SK-N-MC (cell line): ENCODE measurements at regions not wholly inside any gene's neighbourhood (a gene's known extent, or its start where the extent isn't known, plus 50 kb on each side); places are given as distances from the start of the nearest gene placed in this dataset.

Source experiments
- EZH2 ChIP-seq: fragments of 200-600 bp; sonication (generic); IDR thresholded peaks from one replicate; pipeline ENCODE4 v1.6.1; 2017; ENCODE audit warnings: antibody characterized with exemption
- FOXP2 ChIP-seq: optimal IDR thresholded peaks from 2 replicates; pipeline ENCODE3; 2011; ENCODE audit warnings: mild to moderate bottlenecking, moderate library complexity; ENCODE audit not compliant: insufficient read depth; ENCODE audit errors: extremely low read length, control extremely low read depth
- POLR2AphosphoS5 ChIP-seq: IDR thresholded peaks from 2 replicates; pipeline ENCODE4 v1.6.1; 2012; ENCODE audit warnings: mild to moderate bottlenecking, low read depth, low read length, borderline replicate concordance

- TF ChIP-seq EZH2 = no peak
- TF ChIP-seq POLR2AphosphoS5 = no peak
- no peak for TF ChIP-seq FOXP2
Observed at GRCh38 chr10:9885761-9886160, 1131.9 kb upstream of the CELF2 start.
